SU-DHL-6 (cell line): ENCODE measurements at regions not wholly inside any gene's neighbourhood (a gene's known extent, or its start where the extent isn't known, plus 50 kb on each side); places are given as distances from the start of the nearest gene placed in this dataset.

Experiments
- H2AFZ ChIP-seq: fragments of 200-600 bp; sonication (generic); 2 replicates; pipeline ENCODE4 v1.6.1; 2014; ENCODE audit warnings: low read depth, mild to moderate bottlenecking, moderate library complexity, mixed read lengths, antibody characterized with exemption, low read length; ENCODE audit not compliant: severe bottlenecking
- H3F3A ChIP-seq: fragments of 200-600 bp; shearing (Covaris generic); 2 replicates; pipeline ENCODE4 v1.6.0; 2016; ENCODE audit warnings: antibody characterized with exemption, mild to moderate bottlenecking; ENCODE audit not compliant: insufficient read depth
- H3K27ac ChIP-seq: fragments of 200-600 bp; sonication (generic); 2 replicates; pipeline ENCODE4 v1.5.1; 2016; ENCODE audit warnings: low read depth, mild to moderate bottlenecking, low read length, moderate library complexity, mixed read lengths
- H3K27me3 ChIP-seq: fragments of 200-600 bp; sonication (generic), shearing (Covaris generic); 2 replicates; pipeline ENCODE4 v1.6.0; 2014; ENCODE audit warnings: mild to moderate bottlenecking, low read length
- H3K36me3 ChIP-seq: fragments of 200-600 bp; sonication (generic); 2 replicates; pipeline ENCODE4 v1.6.1; 2014; ENCODE audit warnings: mild to moderate bottlenecking, low read length, mixed read lengths
- H3K4me2 ChIP-seq: fragments of 300-600, 200-600 bp; shearing (Covaris generic), sonication (generic); 2 replicates; pipeline ENCODE4 v1.6.0; 2014; ENCODE audit warnings: low read length, low read depth, mild to moderate bottlenecking; ENCODE audit not compliant: poor library complexity, severe bottlenecking
- H3K4me3 ChIP-seq: fragments of 200-600 bp; sonication (generic); 2 replicates; pipeline ENCODE4 v1.5.1; 2014; ENCODE audit warnings: antibody characterized with exemption, low read length, mild to moderate bottlenecking, mixed read lengths; ENCODE audit not compliant: insufficient read depth, poor library complexity, severe bottlenecking
- H3K79me2 ChIP-seq: fragments of 200-600 bp; sonication (generic); 2 replicates; pipeline ENCODE4 v1.6.1; 2014; ENCODE audit warnings: mild to moderate bottlenecking, low read length, moderate library complexity; ENCODE audit not compliant: insufficient read depth
- H3K9ac ChIP-seq: fragments of 200-600 bp; sonication (generic); 2 replicates; pipeline ENCODE4 v1.7.0; 2014; ENCODE audit warnings: mild to moderate bottlenecking, low read length
- H3K9me2 ChIP-seq: fragments of 200-600 bp; sonication (generic); replicated peaks from 2 replicates; pipeline ENCODE4 v1.6.1; 2014; ENCODE audit warnings: low read length; ENCODE audit not compliant: insufficient read depth
- H3K9me3 ChIP-seq: fragments of 200-600 bp; sonication (generic); 2 replicates; pipeline ENCODE4 v1.6.1; 2014; ENCODE audit warnings: low read length, mixed read lengths; ENCODE audit not compliant: insufficient read depth
- H4K20me1 ChIP-seq: fragments of 200-600 bp; sonication (generic); 2 replicates; pipeline ENCODE4 v1.6.1; 2014; ENCODE audit warnings: low read depth, mild to moderate bottlenecking, antibody characterized with exemption, low read length, moderate library complexity, mixed read lengths
- EZH2phosphoT487 ChIP-seq: fragments of 200-600 bp; sonication (generic), shearing (Covaris generic); conservative IDR thresholded peaks from 2 replicates; pipeline ENCODE4 v1.6.1; 2018; ENCODE audit warnings: mild to moderate bottlenecking, antibody characterized with exemption, low read length, moderate library complexity, mixed read lengths
- TF ChIP-seq, protein P1 (sequence below): fragments of 200-600 bp; sonication (generic); IDR thresholded peaks from one replicate; pipeline ENCODE4 v1.5.1; 2017; ENCODE audit warnings: antibody characterized with exemption, mild to moderate bottlenecking, low read length, moderate library complexity; ENCODE audit not compliant: insufficient read depth, poor library complexity, severe bottlenecking

DNA sequence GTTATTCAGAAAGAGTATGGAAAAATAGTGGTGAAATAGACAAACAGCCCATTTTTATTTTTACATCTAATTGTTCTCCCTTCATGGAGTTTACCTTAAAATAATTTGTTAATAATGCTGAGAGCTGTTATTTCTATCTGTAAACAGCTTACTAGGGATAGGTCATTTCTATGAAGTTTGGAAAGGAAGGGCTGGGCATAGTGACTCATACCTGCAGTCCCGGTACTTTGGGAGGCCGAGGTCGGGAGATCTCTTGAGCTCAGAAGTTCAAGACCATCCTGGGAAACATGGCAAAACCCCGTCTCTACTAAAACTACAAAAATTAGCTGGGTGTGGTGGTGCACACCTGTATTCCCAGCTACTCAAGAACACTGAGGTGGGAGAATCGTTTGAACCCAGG is 624.3 kb upstream of the LMCD1 start:
- Histone ChIP-seq H3K79me2 (no peaks in the 10 kb centered on the region), H3F3A (no peaks in the 10 kb centered on the region), H3K4me2 (no peak overlapping the region), H3K9me2 (no peaks in the 10 kb centered on the region), H3K27ac (no peak overlapping the region), H3K4me3 (no peak overlapping the region), H3K9ac (no peak overlapping the region), H4K20me1 (no peaks in the 10 kb centered on the region), H2AFZ (no peak overlapping the region), H3K9me3 (no peaks in the 10 kb centered on the region), H3K27me3 (no peaks in the 10 kb centered on the region), H3K36me3 (no peaks in the 10 kb centered on the region)
- TF ChIP-seq EZH2phosphoT487, result no peak

DNA sequence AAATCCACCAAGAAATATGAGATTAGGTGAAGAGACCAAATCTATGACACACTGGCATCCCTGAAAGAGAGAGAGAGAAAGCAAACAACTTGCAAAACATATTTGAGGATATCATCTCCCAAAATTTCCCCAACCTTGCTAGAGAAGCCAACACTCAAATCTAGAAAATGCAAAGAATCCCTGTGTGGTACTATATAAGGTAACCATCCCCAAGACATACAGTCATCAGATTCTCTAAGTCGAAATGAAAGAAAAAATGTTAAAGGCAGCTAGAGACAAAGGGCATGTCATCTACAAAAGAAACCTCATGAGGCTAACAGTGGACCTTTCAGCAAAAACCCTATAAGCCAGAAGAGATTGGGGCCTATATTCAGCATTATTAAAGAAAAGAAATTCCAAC is 622.1 kb upstream of the LMCD1 start:
- Histone ChIP-seq H2AFZ (no peak overlapping the region), H3K27ac (no peak overlapping the region), H3K79me2 (no peaks in the 10 kb centered on the region), H3K9ac (no peak overlapping the region), H3K4me3 (no peak overlapping the region), H4K20me1 (no peaks in the 10 kb centered on the region), H3K9me2 (no peaks in the 10 kb centered on the region), H3F3A (no peaks in the 10 kb centered on the region), H3K36me3 (no peaks in the 10 kb centered on the region), H3K4me2 (no peak overlapping the region), H3K27me3 (no peaks in the 10 kb centered on the region), H3K9me3 (no peaks in the 10 kb centered on the region)
- TF ChIP-seq, protein P1, sequence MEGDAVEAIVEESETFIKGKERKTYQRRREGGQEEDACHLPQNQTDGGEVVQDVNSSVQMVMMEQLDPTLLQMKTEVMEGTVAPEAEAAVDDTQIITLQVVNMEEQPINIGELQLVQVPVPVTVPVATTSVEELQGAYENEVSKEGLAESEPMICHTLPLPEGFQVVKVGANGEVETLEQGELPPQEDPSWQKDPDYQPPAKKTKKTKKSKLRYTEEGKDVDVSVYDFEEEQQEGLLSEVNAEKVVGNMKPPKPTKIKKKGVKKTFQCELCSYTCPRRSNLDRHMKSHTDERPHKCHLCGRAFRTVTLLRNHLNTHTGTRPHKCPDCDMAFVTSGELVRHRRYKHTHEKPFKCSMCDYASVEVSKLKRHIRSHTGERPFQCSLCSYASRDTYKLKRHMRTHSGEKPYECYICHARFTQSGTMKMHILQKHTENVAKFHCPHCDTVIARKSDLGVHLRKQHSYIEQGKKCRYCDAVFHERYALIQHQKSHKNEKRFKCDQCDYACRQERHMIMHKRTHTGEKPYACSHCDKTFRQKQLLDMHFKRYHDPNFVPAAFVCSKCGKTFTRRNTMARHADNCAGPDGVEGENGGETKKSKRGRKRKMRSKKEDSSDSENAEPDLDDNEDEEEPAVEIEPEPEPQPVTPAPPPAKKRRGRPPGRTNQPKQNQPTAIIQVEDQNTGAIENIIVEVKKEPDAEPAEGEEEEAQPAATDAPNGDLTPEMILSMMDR, result no peak
- TF ChIP-seq EZH2phosphoT487, result no peak

DNA sequence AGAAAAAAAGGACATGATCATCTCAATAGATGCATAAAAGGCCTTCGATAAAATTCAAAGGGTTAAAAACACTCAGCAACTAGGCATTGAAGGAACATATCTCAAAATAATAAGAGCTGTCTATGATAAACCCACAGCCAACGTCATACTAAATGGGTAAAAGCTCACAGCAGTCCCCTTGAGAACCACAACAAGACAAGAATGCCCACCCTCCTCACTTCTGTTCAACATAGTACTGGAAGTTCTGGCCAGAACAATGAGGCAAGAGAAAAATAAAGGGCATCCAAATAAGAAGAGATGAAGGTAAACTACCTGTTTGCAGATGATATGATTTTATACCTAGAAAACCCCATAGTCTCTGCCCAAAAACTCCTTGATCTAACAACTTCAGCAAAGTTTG is 619.7 kb upstream of the LMCD1 start:
- TF ChIP-seq EZH2phosphoT487, result no peak
- TF ChIP-seq, protein P1, result no peak
- H3F3A ChIP-seq, result no peaks in the 10 kb centered on the region
- no peak overlapping the region for H3K4me3 ChIP-seq
- no peaks in the 10 kb centered on the region for H3K36me3 ChIP-seq
- no peaks in the 10 kb centered on the region for H3K9me2 ChIP-seq
- no peaks in the 10 kb centered on the region for H3K79me2 ChIP-seq
- no peaks in the 10 kb centered on the region for H4K20me1 ChIP-seq
- no peak overlapping the region for H2AFZ ChIP-seq
- no peaks in the 10 kb centered on the region for H3K27me3 ChIP-seq
- no peak overlapping the region for H3K27ac ChIP-seq
- no peaks in the 10 kb centered on the region for H3K9me3 ChIP-seq
- no peak overlapping the region for H3K4me2 ChIP-seq
- H3K9ac ChIP-seq, result no peak overlapping the region

DNA sequence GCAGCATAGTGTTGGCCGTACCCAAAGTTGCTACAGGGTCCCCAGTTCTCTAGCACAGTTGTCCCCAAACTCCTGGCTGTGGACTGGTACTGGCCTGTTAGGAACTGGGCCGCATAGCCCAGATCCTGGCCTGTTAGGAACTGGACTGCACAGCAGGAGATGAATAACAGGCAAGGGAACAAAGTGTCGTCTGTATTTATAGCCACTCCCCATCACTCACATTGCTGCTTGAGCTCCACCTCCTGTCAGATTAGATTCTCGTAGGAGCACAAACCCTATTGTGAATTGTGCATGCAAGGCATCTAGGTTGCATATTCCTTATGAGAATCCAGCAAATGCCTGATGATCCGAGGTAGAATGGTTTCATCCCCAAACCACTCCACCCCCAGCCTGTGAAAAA is 604.0 kb upstream of the LMCD1 start:
- TF ChIP-seq EZH2phosphoT487, result no peak
- TF ChIP-seq, protein P1, result no peak
- no peak overlapping the region for H3K9ac ChIP-seq
- no peaks in the 10 kb centered on the region for H3K27me3 ChIP-seq
- no peaks in the 10 kb centered on the region for H3K9me2 ChIP-seq
- no peaks in the 10 kb centered on the region for H3K9me3 ChIP-seq
- H3K4me3 ChIP-seq, result no peak overlapping the region
- no peaks in the 10 kb centered on the region for H4K20me1 ChIP-seq
- H2AFZ ChIP-seq, result no peak overlapping the region
- H3F3A ChIP-seq, result no peaks in the 10 kb centered on the region
- no peaks in the 10 kb centered on the region for H3K79me2 ChIP-seq
- H3K27ac ChIP-seq, result no peak overlapping the region
- no peaks in the 10 kb centered on the region for H3K36me3 ChIP-seq
- H3K4me2 ChIP-seq, result no peak overlapping the region
